ENCODE measurements at regions not wholly inside any gene's neighbourhood (a gene's known extent, or its start where the extent isn't known, plus 50 kb on each side); places are given as distances from the start of the nearest gene placed in this dataset.

GRCh38 chr21:15274701-15275485 is 210.1 kb upstream of the NRIP1 start:
- in situ Hi-C loops (cut with HindIII; ENCODE audit: extremely low pct_ligation_motif_present, low pct_unique_long_range_greater_than_20kb), result no loop called here
- FAIRE-seq (no peak), DNase-seq (ENCODE audit: low spot score) (no peak), ATAC-seq (no peak)
- intact Hi-C loops (cut with micrococcal nuclease; ENCODE audit: unreplicated experiment), result no loop called here
- H3K4me2 ChIP-seq (ENCODE audit: low read depth, low read length), result no peak overlapping the region
- no peaks in the 10 kb centered on the region for H3K36me3 ChIP-seq (replicated peaks in 1 of 2; ENCODE audit: control insufficient read depth in 1 of 2, insufficient read depth in 2 of 2, low read length in 2 of 2)
- no peak overlapping the region for H3K9ac ChIP-seq (ENCODE audit: insufficient read depth, low read depth, low read length)
- no peaks in the 10 kb centered on the region for H3K9me3 ChIP-seq (ENCODE audit: low read length)
- peaks cover 10% of the 10 kb centered on the region for H3K4me1 ChIP-seq (ENCODE audit: insufficient read depth, low read length)
- H4K20me1 ChIP-seq (ENCODE audit: insufficient read depth, low read length), result no peaks in the 10 kb centered on the region
- POLR2A ChIA-PET, result no interaction called here
- no TSS peak for BruUV-seq (replicated peaks)
- WGBS (ENCODE audit: low lambda C conversion rate), result 77% methylated on average over 5 of the region's 5 CpGs
- no peak overlapping the region for H2AFZ ChIP-seq (ENCODE audit: low read length)
- H3K27ac ChIP-seq (ENCODE audit: extremely low read length, insufficient read depth, low read length), result no peak overlapping the region
- H3K27me3 ChIP-seq (ENCODE audit: control insufficient read depth in 1 of 2, insufficient read depth in 2 of 2, low read length in 2 of 2), result no peaks in the 10 kb centered on the region
- no peaks in the 10 kb centered on the region for H3K79me2 ChIP-seq (ENCODE audit: insufficient read depth, low read length)
- H3K4me3 ChIP-seq (replicated peaks in 1 of 3; ENCODE audit: insufficient read depth in 1 of 3, low read depth in 2 of 3, low read length in 3 of 3), result no peak overlapping the region
- TF ChIP-seq RFX1 (IDR thresholded peaks at IDR 0.05), result no peak
- TF ChIP-seq, protein P1, sequence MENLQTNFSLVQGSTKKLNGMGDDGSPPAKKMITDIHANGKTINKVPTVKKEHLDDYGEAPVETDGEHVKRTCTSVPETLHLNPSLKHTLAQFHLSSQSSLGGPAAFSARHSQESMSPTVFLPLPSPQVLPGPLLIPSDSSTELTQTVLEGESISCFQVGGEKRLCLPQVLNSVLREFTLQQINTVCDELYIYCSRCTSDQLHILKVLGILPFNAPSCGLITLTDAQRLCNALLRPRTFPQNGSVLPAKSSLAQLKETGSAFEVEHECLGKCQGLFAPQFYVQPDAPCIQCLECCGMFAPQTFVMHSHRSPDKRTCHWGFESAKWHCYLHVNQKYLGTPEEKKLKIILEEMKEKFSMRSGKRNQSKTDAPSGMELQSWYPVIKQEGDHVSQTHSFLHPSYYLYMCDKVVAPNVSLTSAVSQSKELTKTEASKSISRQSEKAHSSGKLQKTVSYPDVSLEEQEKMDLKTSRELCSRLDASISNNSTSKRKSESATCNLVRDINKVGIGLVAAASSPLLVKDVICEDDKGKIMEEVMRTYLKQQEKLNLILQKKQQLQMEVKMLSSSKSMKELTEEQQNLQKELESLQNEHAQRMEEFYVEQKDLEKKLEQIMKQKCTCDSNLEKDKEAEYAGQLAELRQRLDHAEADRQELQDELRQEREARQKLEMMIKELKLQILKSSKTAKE (CRISPR knock-in tag; IDR thresholded peaks at IDR 0.05; ENCODE audit: borderline replicate concordance), result no peak
- TF ChIP-seq KLF16 (CRISPR knock-in tag; IDR thresholded peaks at IDR 0.05), result no peak
- TF ChIP-seq SALL2 (CRISPR knock-in tag; IDR thresholded peaks at IDR 0.05), result no peak
- no peak for TF ChIP-seq ZNF143 (CRISPR knock-in tag; IDR thresholded peaks at IDR 0.05)
- CTCF ChIA-PET (ENCODE audit: low intra/inter-chr PET ratio, low total read pairs), result no interaction called here

DNA sequence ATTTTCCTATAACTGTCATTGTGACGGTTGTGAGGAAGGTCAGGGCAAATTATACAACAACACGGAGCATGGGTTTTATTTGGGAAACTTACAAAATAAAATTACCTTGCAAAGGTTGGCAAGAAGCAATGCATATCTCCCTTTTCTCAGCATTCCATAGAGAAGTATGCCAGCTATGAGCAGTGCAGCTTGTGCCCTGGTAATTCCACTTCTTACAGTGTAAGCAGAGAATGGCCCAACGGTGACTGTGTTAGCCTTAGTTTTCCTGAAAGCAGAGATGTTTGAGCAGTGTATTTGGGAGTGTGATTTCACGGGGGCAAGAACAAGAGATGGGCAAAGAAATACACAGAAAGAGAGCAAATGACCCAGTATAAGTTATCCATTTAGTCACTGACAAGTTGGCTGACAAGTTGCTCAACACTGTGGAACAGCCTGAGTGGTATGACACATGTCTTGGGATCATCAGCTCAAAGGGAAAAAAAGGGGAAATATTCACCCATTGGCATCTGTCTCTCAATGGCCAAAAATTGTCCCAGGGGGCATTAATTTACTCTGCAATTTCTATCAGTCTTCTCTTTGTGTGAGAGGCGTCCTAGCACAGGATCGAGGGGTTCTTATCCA is 210.9 kb upstream of the NRIP1 start:
- POLR2A ChIA-PET, result no interaction called here
- no peak for ATAC-seq
- H3K4me2 ChIP-seq (ENCODE audit: low read depth, low read length), result no peak overlapping the region
- no peak for TF ChIP-seq ZNF674 (CRISPR knock-in tag; IDR thresholded peaks at IDR 0.05; ENCODE audit: low read depth)
- no peak for TF ChIP-seq ZMYM2 (CRISPR knock-in tag; IDR thresholded peaks at IDR 0.05)
- TF ChIP-seq ZNF101 (CRISPR knock-in tag; IDR thresholded peaks at IDR 0.05; ENCODE audit: borderline replicate concordance, low read depth), result no peak
- TF ChIP-seq ZNF383 (CRISPR knock-in tag; IDR thresholded peaks at IDR 0.05; ENCODE audit: borderline replicate concordance), result no peak
- TF ChIP-seq RARG (CRISPR knock-in tag; IDR thresholded peaks at IDR 0.05; ENCODE audit: low read depth), result no peak
- no peak for TF ChIP-seq ZNF547 (CRISPR knock-in tag; IDR thresholded peaks at IDR 0.05)
- TF ChIP-seq, protein P2, sequence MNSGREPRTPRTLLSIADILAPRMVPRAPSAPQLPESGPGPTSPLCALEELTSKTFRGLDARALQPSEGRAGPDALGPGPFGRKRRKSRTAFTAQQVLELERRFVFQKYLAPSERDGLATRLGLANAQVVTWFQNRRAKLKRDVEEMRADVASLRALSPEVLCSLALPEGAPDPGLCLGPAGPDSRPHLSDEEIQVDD (CRISPR knock-in tag; IDR thresholded peaks at IDR 0.05; ENCODE audit: borderline replicate concordance), result no peak
- no peak for TF ChIP-seq ZNF160 (CRISPR knock-in tag; IDR thresholded peaks at IDR 0.05)
- no peak for TF ChIP-seq ZNF3 (CRISPR knock-in tag; IDR thresholded peaks at IDR 0.05)
- no peak for TF ChIP-seq HIVEP1 (CRISPR knock-in tag; IDR thresholded peaks at IDR 0.05)
- TF ChIP-seq RFXAP (CRISPR knock-in tag; IDR thresholded peaks at IDR 0.05; ENCODE audit: borderline replicate concordance), result no peak
- TF ChIP-seq RORA (CRISPR knock-in tag; IDR thresholded peaks at IDR 0.05), result no peak

More for the DNA sequence above, 210.9 kb upstream of the NRIP1 start:
- Histone ChIP-seq H3K79me2 (ENCODE audit: insufficient read depth, low read length) (no peaks in the 10 kb centered on the region), H3K27ac (ENCODE audit: extremely low read length, insufficient read depth, low read length) (no peak overlapping the region), H3K4me1 (ENCODE audit: insufficient read depth, low read length) (peaks cover 7% of the 10 kb centered on the region), H3K9ac (ENCODE audit: insufficient read depth, low read depth, low read length) (no peak overlapping the region), H2AFZ (ENCODE audit: low read length) (no peak overlapping the region), H3K36me3 (replicated peaks in 1 of 2; ENCODE audit: control insufficient read depth in 1 of 2, insufficient read depth in 2 of 2, low read length in 2 of 2) (no peaks in the 10 kb centered on the region), H3K9me3 (ENCODE audit: low read length) (peaks cover 1% of the 10 kb centered on the region; the same call in 1 of the 2 replicates), H3K4me3 (replicated peaks in 1 of 3; ENCODE audit: insufficient read depth in 1 of 3, low read depth in 2 of 3, low read length in 3 of 3) (no peak overlapping the region), H3K27me3 (ENCODE audit: control insufficient read depth in 1 of 2, insufficient read depth in 2 of 2, low read length in 2 of 2) (no peaks in the 10 kb centered on the region), H4K20me1 (ENCODE audit: insufficient read depth, low read length) (no peaks in the 10 kb centered on the region)
- in situ Hi-C loops (cut with HindIII; ENCODE audit: extremely low pct_ligation_motif_present, low pct_unique_long_range_greater_than_20kb) (no loop called here), intact Hi-C loops (cut with micrococcal nuclease; ENCODE audit: unreplicated experiment) (no loop called here)
- 60% methylated on average over 6 of the region's 6 CpGs for WGBS (ENCODE audit: low lambda C conversion rate)
- CTCF ChIA-PET (ENCODE audit: low intra/inter-chr PET ratio, low total read pairs), result no interaction called here
- FAIRE-seq (no peak), DNase-seq (ENCODE audit: low spot score) (no peak)
- BruUV-seq (replicated peaks), result no TSS peak
